GM04503 (cell line): ENCODE measurements at regions not wholly inside any gene's neighbourhood (a gene's known extent, or its start where the extent isn't known, plus 50 kb on each side); places are given as distances from the start of the nearest gene placed in this dataset.

ENCODE experiments used
- DNase-seq: peaks from one replicate; pipeline ENCODE4 v3.0.0-alpha.2; 2012; ENCODE audit warnings: low read depth

- DNase-seq, result no peak
Observed at GRCh38 chr4:110886856-110887255, 264.0 kb upstream of the PITX2 start.

GRCh38 chr4:110897784-110898183, 274.9 kb upstream of the PITX2 start:
- DNase-seq, result no peak

DNA sequence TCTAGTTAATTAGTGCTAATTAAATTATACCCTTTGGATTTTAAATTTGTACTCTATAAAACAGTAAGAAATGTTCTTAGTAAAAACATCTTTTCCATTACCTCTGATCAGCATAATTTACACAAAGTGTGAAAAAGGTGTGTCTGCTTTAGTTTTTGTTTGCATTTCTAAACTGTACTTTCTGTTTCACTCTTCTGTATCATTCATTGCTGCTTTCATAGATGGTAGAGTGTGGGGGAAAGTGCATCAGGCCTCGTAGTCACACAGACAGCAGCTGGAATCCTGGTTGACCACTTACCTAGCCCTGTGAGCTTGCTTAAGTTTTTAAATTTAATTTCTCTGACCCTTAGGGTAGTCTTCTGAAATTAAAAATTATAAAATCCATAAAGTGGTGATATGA, 275.4 kb upstream of the PITX2 start:
- no peak for DNase-seq

DNA sequence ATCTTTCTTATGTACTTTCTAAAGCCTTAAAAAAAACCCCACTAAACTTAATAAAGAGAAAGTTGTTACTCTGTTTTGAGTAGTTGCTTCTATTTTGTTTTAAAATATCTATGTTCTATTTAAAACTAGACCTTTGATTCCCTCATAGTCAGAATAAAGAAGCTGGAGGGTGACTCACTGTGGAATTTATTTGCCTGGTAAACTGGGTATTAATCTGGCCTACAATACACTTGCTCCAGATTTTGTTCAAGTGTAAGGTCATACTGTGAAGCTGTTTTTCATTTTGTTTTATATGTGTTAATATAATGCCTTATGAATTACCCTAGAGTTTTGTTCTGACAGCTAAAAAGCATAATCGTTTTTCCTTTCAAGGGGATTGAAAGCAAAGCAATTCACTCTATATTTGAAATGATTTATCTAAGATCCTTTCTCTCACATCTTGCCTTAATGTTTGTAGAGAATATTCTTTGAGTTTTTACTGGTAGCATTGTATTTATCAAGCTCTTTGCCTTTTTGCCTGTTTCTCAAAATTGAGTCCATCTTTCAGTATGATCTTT, 277.4 kb upstream of the PITX2 start:
- no peak for DNase-seq

DNA sequence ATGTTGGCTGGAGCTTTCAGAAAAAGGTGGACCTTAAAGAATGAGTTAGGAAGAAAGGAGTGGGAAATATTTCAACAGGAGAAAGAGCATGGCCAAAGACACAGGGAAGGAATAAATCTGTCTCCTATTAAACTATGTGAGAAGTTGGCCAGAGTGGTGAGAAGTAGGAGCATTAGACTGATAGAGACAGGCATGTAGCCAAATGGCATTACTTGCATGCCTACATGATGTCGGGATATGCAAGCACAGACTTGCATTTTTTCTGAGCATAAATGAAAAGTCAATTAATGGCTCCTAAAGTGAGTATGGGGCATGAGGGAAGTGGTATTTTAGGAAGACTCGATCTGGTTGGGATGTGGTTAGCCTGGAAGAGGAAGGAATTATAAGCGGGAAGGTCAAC, 279.6 kb upstream of the PITX2 start:
- DNase-seq, result peak; percentile 30

- no peak for DNase-seq
Observed at GRCh38 chr4:110904435-110905065, 281.7 kb upstream of the PITX2 start.

GRCh38 chr4:110905367-110905766, 282.5 kb upstream of the PITX2 start:
- DNase-seq, result no peak

DNA sequence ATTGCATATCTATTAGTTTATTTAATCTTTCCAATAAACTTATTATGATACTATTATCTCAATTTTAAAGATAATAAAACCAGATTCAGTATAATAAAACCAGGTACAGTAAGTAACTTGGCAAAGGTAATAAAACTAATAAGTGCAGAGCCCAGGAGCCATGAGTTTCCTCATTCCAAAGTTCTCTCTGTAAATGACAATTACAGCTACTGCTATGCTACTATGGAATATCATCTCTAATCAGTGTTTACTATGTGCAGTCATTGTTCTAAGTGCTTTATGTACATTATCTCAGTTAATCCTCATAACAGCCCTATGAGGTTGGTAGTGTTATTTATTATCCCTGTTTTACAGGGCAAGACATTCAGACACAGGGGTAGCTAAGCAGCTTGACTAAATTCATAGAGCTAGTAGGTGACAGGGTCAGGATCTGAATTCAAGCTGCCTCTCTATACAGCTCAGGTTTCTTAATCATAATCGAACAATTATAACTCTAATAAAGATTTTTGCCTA, 285.0 kb upstream of the PITX2 start:
- no peak for DNase-seq

DNA sequence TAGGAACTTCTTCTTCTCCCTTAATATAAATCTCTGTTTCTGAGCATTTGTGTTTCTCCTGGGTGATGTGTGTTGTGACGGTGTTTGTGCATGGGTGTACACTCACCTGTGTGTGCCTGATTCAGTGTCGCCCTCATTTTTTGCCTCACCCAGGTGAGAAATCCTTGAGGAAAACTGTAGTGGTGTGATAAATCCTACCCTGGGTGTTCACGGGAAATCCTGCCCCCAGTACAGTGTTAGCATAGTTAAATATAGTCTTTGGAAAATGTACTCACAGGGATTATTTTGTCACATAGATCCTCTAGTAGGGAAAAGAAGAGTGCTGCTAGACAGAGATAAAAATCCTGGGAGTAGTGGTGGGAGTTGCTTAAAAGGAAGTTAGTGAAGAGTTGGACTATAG, 291.9 kb upstream of the PITX2 start:
- DNase-seq, result no peak

DNA sequence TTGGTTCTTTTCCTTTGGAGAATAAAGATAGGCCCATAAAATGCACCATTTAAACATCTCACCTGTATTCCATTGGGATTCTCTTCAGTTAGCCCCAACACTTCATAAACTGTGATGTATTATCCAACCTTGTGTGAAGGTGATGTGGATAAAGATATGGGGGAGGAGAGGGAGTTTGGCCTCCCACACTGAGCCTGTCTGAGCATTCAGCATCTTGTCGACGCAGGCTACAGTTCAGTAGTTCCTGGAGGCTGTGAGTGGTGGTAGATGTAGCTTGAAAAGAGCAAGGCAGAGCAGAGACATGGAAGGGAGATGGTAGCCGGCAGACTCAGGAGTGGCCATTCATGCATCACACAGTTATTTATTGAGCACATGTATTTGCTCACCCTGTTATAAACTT, 292.4 kb upstream of the PITX2 start:
- DNase-seq, result no peak

DNA sequence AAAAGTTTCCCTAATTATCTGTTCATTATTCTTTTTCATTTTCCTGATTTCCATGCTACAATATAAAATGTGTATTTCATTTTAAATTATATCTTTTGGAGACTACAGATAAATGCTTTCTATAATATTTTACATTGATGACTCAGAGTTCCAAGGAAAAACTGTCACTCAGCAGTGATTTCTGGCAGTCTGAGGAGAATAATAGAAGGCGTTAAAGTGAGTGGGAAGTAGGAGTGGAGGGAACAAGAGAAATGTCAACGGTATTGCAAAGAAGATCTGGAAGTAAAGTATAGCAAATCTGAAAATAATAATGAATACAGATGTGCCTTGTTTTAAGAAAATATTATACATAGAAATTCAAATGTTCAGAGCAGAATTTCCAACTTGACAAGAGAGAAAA, 293.6 kb upstream of the PITX2 start:
- DNase-seq, result no peak

DNA sequence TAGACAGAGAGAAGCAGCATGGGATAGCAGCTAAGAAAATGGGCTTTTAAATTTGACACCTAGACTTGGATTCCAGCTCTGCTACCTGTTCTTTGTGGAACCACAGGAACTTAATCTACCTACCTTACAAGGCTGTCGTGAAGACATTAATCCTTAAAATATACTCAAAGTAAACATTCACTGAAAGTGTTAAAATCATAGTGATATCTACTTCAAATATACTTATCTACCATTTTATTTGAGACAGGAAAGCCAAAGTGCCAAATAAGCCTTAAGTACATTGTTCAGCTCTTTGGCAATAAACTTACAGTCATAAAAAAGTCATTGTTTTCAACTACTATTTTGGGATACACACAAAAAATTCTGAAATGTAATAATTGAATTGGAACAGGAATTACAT, 295.0 kb upstream of the PITX2 start:
- DNase-seq, result no peak

GRCh38 chr4:110920990-110921389, 298.1 kb upstream of the PITX2 start:
- DNase-seq, result no peak

GRCh38 chr4:110924761-110925160, 301.9 kb upstream of the PITX2 start:
- DNase-seq, result no peak

GRCh38 chr4:110926841-110927400, 304.0 kb upstream of the PITX2 start:
- peak; percentile 12 for DNase-seq

DNA sequence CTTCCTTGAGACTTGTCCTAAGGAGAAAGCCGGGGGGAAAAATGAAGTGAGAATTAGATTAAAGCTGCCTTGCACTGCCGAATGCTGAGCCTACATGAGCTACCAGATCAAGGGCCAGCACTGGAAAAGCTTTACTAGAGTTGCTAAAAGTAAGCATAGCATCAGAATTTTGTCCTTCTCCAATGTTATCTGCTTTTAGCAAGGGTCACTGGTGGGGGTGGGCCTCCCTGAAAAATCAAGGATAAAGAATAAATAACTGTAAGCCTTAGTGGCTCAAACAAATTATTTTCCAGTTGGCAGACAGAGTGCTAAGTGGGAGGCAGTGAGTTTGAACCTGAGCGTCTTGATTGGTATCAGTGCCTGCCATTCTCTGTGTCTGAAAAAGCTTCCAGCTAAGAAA, 310.5 kb upstream of the PITX2 start:
- no peak for DNase-seq

GRCh38 chr4:110944501-110944900, 321.6 kb upstream of the PITX2 start:
- no peak for DNase-seq

DNA sequence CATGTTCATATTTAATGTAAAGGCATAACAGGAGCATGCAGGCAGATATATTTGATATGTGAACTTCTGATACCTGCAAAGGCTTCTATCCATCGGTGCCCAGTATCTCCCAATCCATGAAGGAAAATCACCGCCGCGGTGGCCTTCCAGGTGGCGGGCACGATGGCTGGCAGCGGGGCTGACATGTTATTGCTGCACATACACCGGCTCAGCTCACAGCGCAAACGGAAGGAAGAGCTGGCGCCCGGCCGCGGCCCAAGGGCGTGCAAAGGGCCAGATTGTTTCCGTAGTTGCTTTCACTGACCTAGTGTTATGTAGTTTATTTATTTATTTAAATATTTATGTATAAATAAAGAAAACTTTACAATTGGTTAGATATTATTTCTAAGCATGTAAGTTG, 322.7 kb upstream of the PITX2 start:
- no peak for DNase-seq

DNA sequence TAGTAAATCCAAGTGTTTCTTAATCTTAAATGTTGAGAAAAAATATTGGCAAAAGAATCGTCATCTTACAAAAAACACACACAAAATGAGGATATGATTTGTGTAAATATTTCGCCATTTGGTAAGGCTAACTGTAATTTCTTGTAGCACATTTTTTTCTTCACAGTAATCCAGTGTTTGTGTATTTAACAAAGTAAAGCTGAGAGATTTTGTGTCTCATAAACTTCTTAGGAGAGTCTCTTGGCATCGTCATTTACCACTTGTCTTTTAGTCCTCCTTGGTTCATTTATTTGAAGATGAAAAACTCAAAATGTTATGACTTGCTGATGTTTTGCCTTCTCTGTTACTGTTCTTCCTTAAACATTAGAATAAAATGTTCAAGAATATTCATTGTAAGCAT, 326.7 kb upstream of the PITX2 start:
- no peak for DNase-seq

GRCh38 chr4:110950731-110951130, 327.9 kb upstream of the PITX2 start:
- no peak for DNase-seq

GRCh38 chr4:110953191-110953590, 330.3 kb upstream of the PITX2 start:
- no peak for DNase-seq

DNA sequence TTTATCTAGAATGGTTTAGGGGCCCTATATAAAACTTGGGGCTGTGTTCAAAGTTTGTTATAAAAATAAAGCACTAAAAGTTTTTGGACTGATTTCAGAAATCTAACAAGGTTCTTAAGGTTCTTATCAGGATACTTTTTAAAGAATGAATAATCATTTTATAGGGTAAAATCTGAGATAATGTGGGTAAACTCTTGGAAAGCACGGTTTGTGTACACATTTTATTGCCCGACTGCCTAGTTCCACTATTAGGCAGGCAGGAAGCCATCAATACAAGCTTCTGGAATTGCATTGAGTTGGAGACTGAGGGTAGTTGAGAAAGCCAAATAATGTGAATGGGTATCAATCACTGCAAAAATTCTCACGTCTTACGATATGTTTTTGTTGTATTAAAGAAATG, 331.0 kb upstream of the PITX2 start:
- DNase-seq, result no peak

GRCh38 chr4:110955748-110956147, 332.9 kb upstream of the PITX2 start:
- DNase-seq, result no peak
